PC-9 (cell line): ENCODE measurements at regions not wholly inside any gene's neighbourhood (a gene's known extent, or its start where the extent isn't known, plus 50 kb on each side); places are given as distances from the start of the nearest gene placed in this dataset.

Source experiments
- BruUV-seq: library from RNA; stranded (reverse); fragments of 400-500 nt; replicated peaks from 2 replicates; lab custom pipeline; 2021; lab: Mats Ljungman, UMichigan
- CTCF ChIA-PET: fragments of 300-600 bp; sonication (Branson Sonifier 250); formaldehyde crosslinking; loops from one replicate; lab custom pipeline; 2022; ENCODE audit warnings: antibody characterized with exemption; lab: Charles Lee
- POLR2A ChIA-PET: fragments of 300-600 bp; sonication (Branson Sonifier 250); formaldehyde crosslinking; loops from one replicate; lab custom pipeline; 2022; ENCODE audit warnings: antibody characterized with exemption; ENCODE audit not compliant: unreplicated experiment; lab: Charles Lee
- DNase-seq, 2 experiments: peaks; one replicate each; pipeline versions ENCODE4 v3.0.0 to v3.0.0-alpha.2; 2015 to 2022; ENCODE audit warnings: mixed read lengths in 1 of 2
- H2AFZ ChIP-seq: fragments of 200-600 bp; sonication (generic); 2 replicates; pipeline ENCODE4 v1.8.1; 2017; ENCODE audit warnings: antibody characterized with exemption
- H3F3A ChIP-seq: fragments of 200-600 bp; sonication (generic); 2 replicates; pipeline ENCODE4 v1.8.1; 2017; ENCODE audit warnings: antibody characterized with exemption, mild to moderate bottlenecking, low read depth; ENCODE audit not compliant: insufficient read depth
- H3K27ac ChIP-seq: fragments of 200-600 bp; sonication (generic); 2 replicates; pipeline ENCODE4 v1.6.1; 2016; ENCODE audit warnings: mixed run types
- H3K27me3 ChIP-seq: fragments of 200-600 bp; sonication (generic); 2 replicates; pipeline ENCODE4 v1.6.1; 2016; ENCODE audit warnings: low read depth, mixed run types; ENCODE audit not compliant: insufficient read depth
- H3K36me3 ChIP-seq: fragments of 200-600 bp; sonication (generic); 2 replicates; pipeline ENCODE4 v1.6.1; 2016; ENCODE audit warnings: low read depth, mixed run types
- H3K4me1 ChIP-seq: fragments of 200-600 bp; sonication (generic); replicated peaks from 2 replicates; pipeline ENCODE4 v1.6.1; 2016; ENCODE audit warnings: mixed run types; ENCODE audit not compliant: insufficient read depth
- H3K4me2 ChIP-seq: fragments of 200-600 bp; sonication (generic); 2 replicates; pipeline ENCODE4 v1.6.1; 2017; ENCODE audit warnings: mixed run types
- H3K4me3 ChIP-seq: fragments of 200-600 bp; sonication (generic); 2 replicates; pipeline ENCODE4 v1.6.1; 2016; ENCODE audit warnings: mixed run types
- H3K79me2 ChIP-seq: fragments of 200-600 bp; sonication (generic); 2 replicates; pipeline ENCODE4 v1.6.1; 2017; ENCODE audit warnings: low read depth, mixed run types
- H3K9me2 ChIP-seq: fragments of 200-600 bp; sonication (generic); 2 replicates; pipeline ENCODE4 v1.8.1; 2017; ENCODE audit warnings: mild to moderate bottlenecking; ENCODE audit not compliant: insufficient read depth
- H3K9me3 ChIP-seq: fragments of 200-600 bp; sonication (generic); 2 replicates; pipeline ENCODE4 v1.8.1; 2016; ENCODE audit warnings: low read depth; ENCODE audit not compliant: insufficient read depth
- H4K20me1 ChIP-seq: fragments of 200-600 bp; sonication (generic); 2 replicates; pipeline ENCODE4 v1.8.1; 2017; ENCODE audit not compliant: insufficient read depth
- EZH2 ChIP-seq: fragments of 200-600 bp; sonication (generic); IDR thresholded peaks from 2 replicates; pipeline ENCODE4 v1.8.0; 2017; ENCODE audit warnings: antibody characterized with exemption, low read depth
- intact Hi-C: fragments of 100-400 bp; cut with micrococcal nuclease; formaldehyde crosslinking; loops from one replicate; pipeline ENCODE4 v1.10.0; 2022; ENCODE audit not compliant: unreplicated experiment
- TF ChIP-seq, protein P1 (sequence below): fragments of 200-600 bp; sonication (generic); conservative IDR thresholded peaks from 2 replicates; pipeline ENCODE4 v1.6.1; 2017; ENCODE audit warnings: mixed run types, antibody characterized with exemption, mild to moderate bottlenecking, moderate library complexity

DNA sequence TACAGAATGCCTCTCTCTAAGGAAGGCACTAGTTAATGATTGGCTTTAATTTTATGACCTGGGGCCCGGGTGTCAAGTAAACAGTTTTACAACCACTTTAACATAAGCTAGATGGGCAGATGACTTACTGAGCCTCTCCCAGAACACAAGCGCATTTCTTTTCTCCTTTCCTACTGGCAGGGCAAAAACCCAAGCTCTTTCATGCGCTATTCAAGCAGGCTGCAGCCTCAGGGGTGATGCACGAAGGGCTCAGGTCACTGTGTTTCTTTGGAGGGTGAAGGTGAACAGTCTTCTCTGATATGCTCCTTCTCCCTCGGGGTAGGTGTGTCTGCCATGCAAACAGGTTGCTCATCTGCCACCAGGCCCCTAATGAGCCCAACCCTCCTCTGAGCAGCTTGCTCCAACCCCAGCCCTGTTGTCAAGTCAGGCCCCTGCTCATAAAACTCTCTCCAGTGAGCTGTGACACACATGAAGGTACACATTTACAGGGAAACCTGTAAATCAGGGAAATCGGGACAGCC lies 73.5 kb upstream of the CDH4 start:
- no peak for DNase-seq
- CTCF ChIA-PET: no interaction called here
- H3K27ac ChIP-seq: no peak overlapping the region
- peaks cover 55% of the 10 kb centered on the region for H3K27me3 ChIP-seq
- no peaks in the 10 kb centered on the region for H3F3A ChIP-seq
- intact Hi-C loops: no loop called here
- H3K79me2 ChIP-seq: no peaks in the 10 kb centered on the region
- no peaks in the 10 kb centered on the region for H3K9me3 ChIP-seq
- no peak for TF ChIP-seq EZH2
- TF ChIP-seq, protein P1, sequence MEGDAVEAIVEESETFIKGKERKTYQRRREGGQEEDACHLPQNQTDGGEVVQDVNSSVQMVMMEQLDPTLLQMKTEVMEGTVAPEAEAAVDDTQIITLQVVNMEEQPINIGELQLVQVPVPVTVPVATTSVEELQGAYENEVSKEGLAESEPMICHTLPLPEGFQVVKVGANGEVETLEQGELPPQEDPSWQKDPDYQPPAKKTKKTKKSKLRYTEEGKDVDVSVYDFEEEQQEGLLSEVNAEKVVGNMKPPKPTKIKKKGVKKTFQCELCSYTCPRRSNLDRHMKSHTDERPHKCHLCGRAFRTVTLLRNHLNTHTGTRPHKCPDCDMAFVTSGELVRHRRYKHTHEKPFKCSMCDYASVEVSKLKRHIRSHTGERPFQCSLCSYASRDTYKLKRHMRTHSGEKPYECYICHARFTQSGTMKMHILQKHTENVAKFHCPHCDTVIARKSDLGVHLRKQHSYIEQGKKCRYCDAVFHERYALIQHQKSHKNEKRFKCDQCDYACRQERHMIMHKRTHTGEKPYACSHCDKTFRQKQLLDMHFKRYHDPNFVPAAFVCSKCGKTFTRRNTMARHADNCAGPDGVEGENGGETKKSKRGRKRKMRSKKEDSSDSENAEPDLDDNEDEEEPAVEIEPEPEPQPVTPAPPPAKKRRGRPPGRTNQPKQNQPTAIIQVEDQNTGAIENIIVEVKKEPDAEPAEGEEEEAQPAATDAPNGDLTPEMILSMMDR: no peak
- H4K20me1 ChIP-seq: no peaks in the 10 kb centered on the region
- BruUV-seq: no TSS peak
- H3K9me2 ChIP-seq: no peaks in the 10 kb centered on the region
- POLR2A ChIA-PET: no interaction called here
- H2AFZ ChIP-seq: no peak overlapping the region
- H3K4me3 ChIP-seq: no peak overlapping the region
- no peak overlapping the region for H3K4me2 ChIP-seq
- no peaks in the 10 kb centered on the region for H3K4me1 ChIP-seq
- no peaks in the 10 kb centered on the region for H3K36me3 ChIP-seq

DNA sequence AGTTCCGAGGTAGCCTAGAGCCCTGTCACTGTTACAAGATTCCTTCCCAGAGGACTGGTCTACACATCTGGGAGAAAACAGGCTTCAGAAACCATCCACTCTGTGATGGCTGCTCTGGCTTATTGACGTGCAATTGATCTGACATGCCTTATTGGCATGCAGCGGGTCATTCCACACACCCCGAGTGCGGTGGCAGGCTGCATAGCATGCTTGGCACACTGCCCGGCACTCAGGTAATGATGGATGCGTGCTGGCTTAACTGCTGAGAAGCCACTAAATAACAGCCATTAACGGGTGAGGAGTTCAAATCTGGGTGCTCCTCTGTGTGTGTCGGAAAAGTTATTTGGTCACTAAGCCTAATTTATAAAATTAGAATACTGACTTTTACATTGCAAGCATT lies 67.9 kb upstream of the CDH4 start:
- no peak overlapping the region for H3K27ac ChIP-seq
- no peaks in the 10 kb centered on the region for H3K9me2 ChIP-seq
- ChIA-PET CTCF (no interaction called here), POLR2A (no interaction called here)
- no TSS peak for BruUV-seq
- H3K36me3 ChIP-seq: no peaks in the 10 kb centered on the region
- no peak for DNase-seq
- H2AFZ ChIP-seq: no peak overlapping the region
- H3K4me2 ChIP-seq: no peak overlapping the region
- no peaks in the 10 kb centered on the region for H3K79me2 ChIP-seq
- intact Hi-C loops: no loop called here
- H3F3A ChIP-seq: no peaks in the 10 kb centered on the region
- no peak overlapping the region for H3K4me3 ChIP-seq
- no peaks in the 10 kb centered on the region for H3K9me3 ChIP-seq
- no peak for TF ChIP-seq EZH2
- TF ChIP-seq, protein P1: no peak
- H3K4me1 ChIP-seq: peaks cover 8% of the 10 kb centered on the region; the same call in 1 of the 2 replicates
- no peaks in the 10 kb centered on the region for H4K20me1 ChIP-seq
- peaks cover 74% of the 10 kb centered on the region for H3K27me3 ChIP-seq

GRCh38 chr20:61185181-61185580 lies 66.9 kb upstream of the CDH4 start:
- TF ChIP-seq EZH2: no peak
- TF ChIP-seq, protein P1: no peak
- ChIA-PET CTCF (no interaction called here), POLR2A (no interaction called here)
- Histone ChIP-seq H2AFZ (no peak overlapping the region), H4K20me1 (no peaks in the 10 kb centered on the region), H3K27me3 (peaks cover 73% of the 10 kb centered on the region), H3K9me2 (no peaks in the 10 kb centered on the region), H3K9me3 (no peaks in the 10 kb centered on the region), H3K4me2 (no peak overlapping the region), H3K36me3 (no peaks in the 10 kb centered on the region), H3K27ac (no peak overlapping the region), H3F3A (no peaks in the 10 kb centered on the region), H3K4me1 (peaks cover 8% of the 10 kb centered on the region; the same call in 1 of the 2 replicates), H3K4me3 (no peak overlapping the region), H3K79me2 (no peaks in the 10 kb centered on the region)
- no TSS peak for BruUV-seq
- intact Hi-C loops: no loop called here
- no peak for DNase-seq
